Liver (tissue), 8 donors: ENCODE measurements at regions not wholly inside any gene's neighbourhood (a gene's known extent, or its start where the extent isn't known, plus 50 kb on each side); places are given as distances from the start of the nearest gene placed in this dataset.

Experiments used
- DNase-seq: peaks from one replicate; pipeline ENCODE4 v3.0.0-alpha.2; 2017; ENCODE audit warnings: low spot score
- H3K27ac ChIP-seq, 2 donors: one replicate each; pipeline ENCODE4 v1.7.0; 2013; ENCODE audit warnings: inconsistent platforms in 2 of 2, low read length in 2 of 2, control low read depth in 1 of 2, low read depth in 1 of 2, mild to moderate bottlenecking in 1 of 2
- H3K27me3 ChIP-seq, 4 donors: one replicate each; pipeline versions ENCODE4 v1.6.1 to v1.7.0; 2013; ENCODE audit warnings: low read length in 3 of 4, inconsistent platforms in 1 of 4, mild to moderate bottlenecking in 1 of 4, moderate library complexity in 1 of 4; ENCODE audit not compliant: control insufficient read depth in 4 of 4, insufficient read depth in 4 of 4
- H3K36me3 ChIP-seq, 4 donors: one replicate each; pipeline versions ENCODE4 v1.6.1 to v1.7.0; 2013; ENCODE audit warnings: low read length in 3 of 4, mild to moderate bottlenecking in 3 of 4, low read depth in 1 of 4, moderate library complexity in 1 of 4; ENCODE audit not compliant: control insufficient read depth in 4 of 4, insufficient read depth in 3 of 4
- H3K4me1 ChIP-seq, 4 donors: one replicate each; pipeline versions ENCODE4 v1.6.1 to v1.7.0; 2013; ENCODE audit warnings: low read length in 3 of 4, mild to moderate bottlenecking in 3 of 4, moderate library complexity in 1 of 4; ENCODE audit not compliant: control insufficient read depth in 4 of 4, insufficient read depth in 4 of 4
- H3K4me3 ChIP-seq, 3 donors: one replicate each; pipeline versions ENCODE4 v1.6.1 to v1.7.0; 2013; ENCODE audit warnings: low read length in 3 of 3, control low read depth in 1 of 3, low read depth in 1 of 3, mild to moderate bottlenecking in 1 of 3
- H3K9ac ChIP-seq, 2 donors: one replicate each; pipeline ENCODE4 v1.7.0; 2013; ENCODE audit warnings: low read length in 2 of 2, mild to moderate bottlenecking in 2 of 2, moderate library complexity in 2 of 2, control low read depth in 1 of 2, low read depth in 1 of 2
- H3K9me3 ChIP-seq, 4 donors: one replicate each; pipeline versions ENCODE4 v1.6.1 to v1.7.0; 2013; ENCODE audit warnings: low read length in 3 of 4; ENCODE audit not compliant: control insufficient read depth in 4 of 4
- ATF3 ChIP-seq: IDR thresholded peaks from 2 replicates; pipeline ENCODE4 v1.6.1; 2016; ENCODE audit warnings: antibody characterized with exemption
- CTCF ChIP-seq: fragments of 150-350 bp; IDR thresholded peaks from 2 replicates; pipeline ENCODE4 v1.5.1; 2017; ENCODE audit warnings: improper control_type of control experiment, low read depth, low read length; ENCODE audit not compliant: missing input control
- EGR1 ChIP-seq, 2 donors: IDR thresholded peaks; 2 replicates each; pipeline ENCODE4 v1.6.1; 2016 to 2018; ENCODE audit warnings: antibody characterized with exemption in 2 of 2, low read depth in 2 of 2
- FOXA1 ChIP-seq: IDR thresholded peaks from 2 replicates; pipeline ENCODE4 v1.6.1; 2016; ENCODE audit warnings: antibody characterized with exemption
- FOXA2 ChIP-seq: IDR thresholded peaks from 2 replicates; pipeline ENCODE4 v1.6.1; 2016; ENCODE audit warnings: antibody characterized with exemption
- GABPA ChIP-seq, 2 donors: IDR thresholded peaks in 1 of 2; conservative IDR thresholded peaks in 1 of 2; 2 replicates each; pipeline ENCODE4 v1.6.1; 2016; ENCODE audit warnings: antibody characterized with exemption in 2 of 2, mild to moderate bottlenecking in 1 of 2, moderate library complexity in 1 of 2
- HNF4A ChIP-seq, 2 donors: conservative IDR thresholded peaks; 2 replicates each; pipeline ENCODE4 v1.6.1; 2016; ENCODE audit warnings: antibody characterized with exemption in 2 of 2, mild to moderate bottlenecking in 2 of 2
- HNF4G ChIP-seq: IDR thresholded peaks from 2 replicates; pipeline ENCODE4 v1.6.1; 2016; ENCODE audit warnings: antibody characterized with exemption
- JUND ChIP-seq, 2 donors: IDR thresholded peaks; 2 replicates each; pipeline ENCODE4 v1.6.1; 2016; ENCODE audit warnings: antibody characterized with exemption in 2 of 2
- NR2F2 ChIP-seq: IDR thresholded peaks from 2 replicates; pipeline ENCODE4 v1.6.1; 2016; ENCODE audit warnings: antibody characterized with exemption
- RAD21 ChIP-seq, 2 donors: IDR thresholded peaks; 2 replicates each; pipeline ENCODE4 v1.6.1; 2016; ENCODE audit warnings: antibody characterized with exemption in 2 of 2, mild to moderate bottlenecking in 2 of 2
- SP1 ChIP-seq: IDR thresholded peaks from 2 replicates; pipeline ENCODE4 v1.6.1; 2018; ENCODE audit warnings: antibody characterized with exemption, mild to moderate bottlenecking
- TAF1 ChIP-seq: conservative IDR thresholded peaks from 2 replicates; pipeline ENCODE4 v1.6.1; 2016; ENCODE audit warnings: antibody characterized with exemption, mild to moderate bottlenecking
- ZBTB33 ChIP-seq: IDR thresholded peaks from 2 replicates; pipeline ENCODE4 v1.6.1; 2016; ENCODE audit warnings: antibody characterized with exemption
- WGBS: extraction: QIAGEN DNeasy Blood & Tissue Kit; methylation state at CpG from one replicate; pipeline ENCODE4 v1.1.7; 2013; 5-methylcytosine and 5-hydroxymethylcytosine counted together
- TF ChIP-seq, protein P1 (sequence below): IDR thresholded peaks from 2 replicates; pipeline ENCODE4 v1.6.1; 2016; ENCODE audit warnings: antibody characterized with exemption, mild to moderate bottlenecking
- TF ChIP-seq, protein P2 (sequence below): IDR thresholded peaks from 2 replicates; pipeline ENCODE4 v1.6.1; 2016; ENCODE audit warnings: antibody characterized with exemption
- donor health status: healthy.
- donor health status: healthy.
- donor health status: healthy.
- donor health status: healthy.
- donor health status: healthy.

DNA sequence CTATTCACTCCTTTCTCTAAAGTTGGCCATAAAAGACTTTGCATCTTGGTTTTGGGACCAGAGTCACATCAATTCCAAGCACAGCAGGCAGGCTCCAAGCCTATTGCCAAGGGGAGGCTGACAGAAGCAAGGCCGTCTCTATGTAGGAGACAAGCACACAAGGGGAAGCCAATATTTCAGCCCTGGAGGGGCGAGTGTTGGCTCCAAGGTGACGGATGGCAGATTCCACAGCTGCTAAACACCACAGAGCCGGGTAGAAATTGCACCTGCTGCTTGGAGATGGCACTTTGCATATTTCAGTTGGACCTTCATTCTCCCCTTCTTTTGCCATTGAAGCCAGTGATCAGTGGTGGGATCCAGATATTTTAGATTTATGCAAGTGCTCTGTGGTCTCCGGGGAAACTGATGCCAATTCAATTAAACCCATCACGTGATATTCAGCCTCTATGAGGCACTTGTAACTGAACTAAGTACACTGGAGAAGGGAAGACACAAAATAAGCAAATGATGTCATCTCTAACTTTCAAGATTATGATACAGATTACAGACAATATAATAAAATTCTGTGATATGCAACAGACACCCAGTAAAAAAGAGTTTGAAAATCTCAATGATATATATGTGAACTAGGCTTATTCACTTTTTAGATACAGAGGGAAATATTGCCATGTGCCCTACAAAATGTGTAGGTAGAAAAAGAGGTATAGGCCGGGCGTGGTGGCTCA is 102.8 kb upstream of the GREM2 start:
- Histone ChIP-seq H3K9me3 (no peaks in the 10 kb centered on the region), H3K9ac (no peak overlapping the region), H3K4me1 (no peaks in the 10 kb centered on the region), H3K36me3 (no peaks in the 10 kb centered on the region), H3K27me3 (no peaks in the 10 kb centered on the region), H3K27ac (no peak overlapping the region), H3K4me3 (no peak overlapping the region)
- no peak for DNase-seq
- TF ChIP-seq EGR1 (IDR thresholded peaks at IDR 0.05; ENCODE audit: low read depth in 2 of 2) (no peak), CTCF (no peak), JUND (IDR thresholded peaks at IDR 0.05) (no peak), FOXA2 (no peak), ZBTB33 (no peak), ATF3 (no peak), FOXA1 (no peak), NR2F2 (no peak), RAD21 (IDR thresholded peaks at IDR 0.05) (no peak), GABPA (IDR thresholded peaks at IDR 0.05 in 1 of 2, conservative IDR thresholded peaks at IDR 0.05 in 1 of 2) (no peak), HNF4G (no peak), TAF1 (no peak), HNF4A (conservative IDR thresholded peaks at IDR 0.05) (no peak), SP1 (no peak)
- TF ChIP-seq, protein P1, sequence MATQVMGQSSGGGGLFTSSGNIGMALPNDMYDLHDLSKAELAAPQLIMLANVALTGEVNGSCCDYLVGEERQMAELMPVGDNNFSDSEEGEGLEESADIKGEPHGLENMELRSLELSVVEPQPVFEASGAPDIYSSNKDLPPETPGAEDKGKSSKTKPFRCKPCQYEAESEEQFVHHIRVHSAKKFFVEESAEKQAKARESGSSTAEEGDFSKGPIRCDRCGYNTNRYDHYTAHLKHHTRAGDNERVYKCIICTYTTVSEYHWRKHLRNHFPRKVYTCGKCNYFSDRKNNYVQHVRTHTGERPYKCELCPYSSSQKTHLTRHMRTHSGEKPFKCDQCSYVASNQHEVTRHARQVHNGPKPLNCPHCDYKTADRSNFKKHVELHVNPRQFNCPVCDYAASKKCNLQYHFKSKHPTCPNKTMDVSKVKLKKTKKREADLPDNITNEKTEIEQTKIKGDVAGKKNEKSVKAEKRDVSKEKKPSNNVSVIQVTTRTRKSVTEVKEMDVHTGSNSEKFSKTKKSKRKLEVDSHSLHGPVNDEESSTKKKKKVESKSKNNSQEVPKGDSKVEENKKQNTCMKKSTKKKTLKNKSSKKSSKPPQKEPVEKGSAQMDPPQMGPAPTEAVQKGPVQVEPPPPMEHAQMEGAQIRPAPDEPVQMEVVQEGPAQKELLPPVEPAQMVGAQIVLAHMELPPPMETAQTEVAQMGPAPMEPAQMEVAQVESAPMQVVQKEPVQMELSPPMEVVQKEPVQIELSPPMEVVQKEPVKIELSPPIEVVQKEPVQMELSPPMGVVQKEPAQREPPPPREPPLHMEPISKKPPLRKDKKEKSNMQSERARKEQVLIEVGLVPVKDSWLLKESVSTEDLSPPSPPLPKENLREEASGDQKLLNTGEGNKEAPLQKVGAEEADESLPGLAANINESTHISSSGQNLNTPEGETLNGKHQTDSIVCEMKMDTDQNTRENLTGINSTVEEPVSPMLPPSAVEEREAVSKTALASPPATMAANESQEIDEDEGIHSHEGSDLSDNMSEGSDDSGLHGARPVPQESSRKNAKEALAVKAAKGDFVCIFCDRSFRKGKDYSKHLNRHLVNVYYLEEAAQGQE, result no peak
- TF ChIP-seq, protein P2, sequence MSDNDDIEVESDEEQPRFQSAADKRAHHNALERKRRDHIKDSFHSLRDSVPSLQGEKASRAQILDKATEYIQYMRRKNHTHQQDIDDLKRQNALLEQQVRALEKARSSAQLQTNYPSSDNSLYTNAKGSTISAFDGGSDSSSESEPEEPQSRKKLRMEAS, result no peak
- WGBS, result 83% methylated on average over 8 of the region's 8 CpGs
